Left lung (tissue), 4 donors: ENCODE measurements at regions not wholly inside any gene's neighbourhood (a gene's known extent, or its start where the extent isn't known, plus 50 kb on each side); places are given as distances from the start of the nearest gene placed in this dataset.

Experiments used
- ATAC-seq: fragments of 200-7000 bp; cut with Tn5 transposase; one replicate; pipeline ENCODE4 v1.9.1; 2020; ENCODE audit warnings: moderate library complexity
- DNase-seq, 4 donors: peaks; one replicate each; pipeline ENCODE4 v3.0.0-alpha.2; 2013 to 2020
- H3K27ac ChIP-seq, 2 donors: fragments of 200-600 bp; sonication (generic) in 1 of 2; one replicate each; pipeline versions ENCODE4 v1.5.0 to v1.8.0; 2020 to 2021
- H3K27me3 ChIP-seq, 2 donors: fragments of 200-600 bp; sonication (generic) in 1 of 2; one replicate each; pipeline versions ENCODE4 v1.5.0 to v1.8.0; 2020 to 2021
- H3K36me3 ChIP-seq, 2 donors: fragments of 200-600 bp; sonication (generic) in 1 of 2; one replicate each; pipeline versions ENCODE4 v1.5.0 to v1.8.0; 2020 to 2021
- H3K4me1 ChIP-seq, 2 donors: fragments of 200-600 bp; one replicate each; pipeline ENCODE4 v1.8.0; 2021
- H3K4me3 ChIP-seq, 2 donors: fragments of 200-600 bp; sonication (generic) in 1 of 2; one replicate each; pipeline versions ENCODE4 v1.5.0 to v1.8.0; 2020 to 2021; ENCODE audit warnings: mild to moderate bottlenecking in 1 of 2
- H3K9me3 ChIP-seq, 2 donors: fragments of 200-600 bp; sonication (generic) in 1 of 2; one replicate each; pipeline versions ENCODE4 v1.5.0 to v1.8.0; 2020 to 2021
- intact Hi-C, 2 donors: fragments of 100-400 bp; cut with DNase I; formaldehyde crosslinking; loops; one replicate each; pipeline versions ENCODE4 v1.11.2 to v1.14.2; 2022
- TF ChIP-seq, protein P1 (sequence below), 2 donors: fragments of 200-600 bp; sonication (generic) in 1 of 2; IDR thresholded peaks; one replicate each; pipeline versions ENCODE4 v1.5.0 to v1.8.0; 2021; ENCODE audit warnings: antibody characterized with exemption in 2 of 2
- donor health status: DM: no; HTN: yes; CAD: no.
- donor health status: DM: no; HTN: no; CAD: no.

DNA sequence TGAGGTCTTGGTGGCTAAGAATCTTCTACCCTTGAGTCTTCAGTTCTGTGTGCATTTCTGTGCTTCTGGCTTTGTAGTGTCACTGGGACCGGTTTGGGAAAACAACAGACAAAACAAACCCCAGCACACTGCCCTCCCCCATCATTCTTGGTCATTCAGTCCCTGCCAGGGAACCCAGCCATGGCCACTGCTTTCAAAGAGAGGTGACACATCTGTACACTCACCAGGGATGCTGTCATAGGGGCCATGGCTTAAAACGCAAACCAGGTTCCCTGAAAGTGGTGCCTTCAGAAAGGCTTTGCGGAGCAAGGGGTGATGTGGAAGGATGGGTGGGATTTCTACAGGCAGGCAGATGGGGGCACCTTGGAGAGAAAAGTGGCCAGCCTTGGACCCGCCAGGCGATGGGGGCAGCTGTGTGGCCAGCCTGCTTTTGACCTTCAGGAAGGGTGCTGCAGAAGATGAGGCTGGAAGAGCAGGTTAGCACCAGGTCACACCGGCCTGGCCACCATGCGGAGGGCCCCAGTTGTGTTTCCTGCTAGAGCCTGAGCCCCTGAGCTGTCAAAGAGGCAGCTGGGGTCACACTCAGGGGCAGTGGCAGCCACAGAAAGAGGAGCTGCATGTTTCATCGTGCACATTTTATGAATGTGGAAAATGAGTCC lies 101.3 kb downstream of the INHBB start:
- intact Hi-C loops: no loop called here
- no peaks in the 10 kb centered on the region for H3K9me3 ChIP-seq
- H3K36me3 ChIP-seq: no peaks in the 10 kb centered on the region
- peaks cover 12 to 30% of the 10 kb centered on the region in 2 donors for H3K27me3 ChIP-seq
- H3K27ac ChIP-seq: no peak overlapping the region
- DNase-seq (no peak), ATAC-seq (no peak)
- H3K4me3 ChIP-seq: no peak overlapping the region
- peaks cover 0 to 5% of the 10 kb centered on the region in 2 donors for H3K4me1 ChIP-seq
- TF ChIP-seq, protein P1, sequence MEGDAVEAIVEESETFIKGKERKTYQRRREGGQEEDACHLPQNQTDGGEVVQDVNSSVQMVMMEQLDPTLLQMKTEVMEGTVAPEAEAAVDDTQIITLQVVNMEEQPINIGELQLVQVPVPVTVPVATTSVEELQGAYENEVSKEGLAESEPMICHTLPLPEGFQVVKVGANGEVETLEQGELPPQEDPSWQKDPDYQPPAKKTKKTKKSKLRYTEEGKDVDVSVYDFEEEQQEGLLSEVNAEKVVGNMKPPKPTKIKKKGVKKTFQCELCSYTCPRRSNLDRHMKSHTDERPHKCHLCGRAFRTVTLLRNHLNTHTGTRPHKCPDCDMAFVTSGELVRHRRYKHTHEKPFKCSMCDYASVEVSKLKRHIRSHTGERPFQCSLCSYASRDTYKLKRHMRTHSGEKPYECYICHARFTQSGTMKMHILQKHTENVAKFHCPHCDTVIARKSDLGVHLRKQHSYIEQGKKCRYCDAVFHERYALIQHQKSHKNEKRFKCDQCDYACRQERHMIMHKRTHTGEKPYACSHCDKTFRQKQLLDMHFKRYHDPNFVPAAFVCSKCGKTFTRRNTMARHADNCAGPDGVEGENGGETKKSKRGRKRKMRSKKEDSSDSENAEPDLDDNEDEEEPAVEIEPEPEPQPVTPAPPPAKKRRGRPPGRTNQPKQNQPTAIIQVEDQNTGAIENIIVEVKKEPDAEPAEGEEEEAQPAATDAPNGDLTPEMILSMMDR (IDR thresholded peaks at IDR 0.05): no peak

DNA sequence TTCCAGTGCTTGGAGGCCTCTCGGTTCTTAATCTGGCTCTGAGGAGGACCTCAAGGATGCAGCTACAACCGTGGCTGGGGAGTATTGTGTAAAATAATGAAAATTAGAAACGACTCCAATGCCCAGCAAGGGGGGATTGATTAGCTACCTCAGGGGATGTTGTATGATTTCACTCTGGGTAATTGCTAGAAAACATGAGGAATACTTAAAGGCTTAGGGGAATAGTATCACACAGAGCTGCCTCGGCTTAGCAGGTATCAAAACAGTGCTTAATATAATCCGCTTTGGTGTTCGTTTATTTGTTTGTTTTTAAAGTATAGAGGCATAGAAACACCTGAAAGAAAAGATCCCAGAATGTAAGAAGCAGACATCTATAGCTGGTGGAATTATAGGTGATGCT lies 102.5 kb downstream of the INHBB start:
- Histone ChIP-seq H3K36me3 (no peaks in the 10 kb centered on the region), H3K27me3 (peaks cover under 1 to 18% of the 10 kb centered on the region in 2 donors), H3K4me1 (no peaks in the 10 kb centered on the region), H3K9me3 (no peaks in the 10 kb centered on the region), H3K27ac (no peak overlapping the region), H3K4me3 (no peak overlapping the region)
- TF ChIP-seq, protein P1 (IDR thresholded peaks at IDR 0.05): no peak
- intact Hi-C loops: no loop called here
- no peak for ATAC-seq
- DNase-seq: no peak

DNA sequence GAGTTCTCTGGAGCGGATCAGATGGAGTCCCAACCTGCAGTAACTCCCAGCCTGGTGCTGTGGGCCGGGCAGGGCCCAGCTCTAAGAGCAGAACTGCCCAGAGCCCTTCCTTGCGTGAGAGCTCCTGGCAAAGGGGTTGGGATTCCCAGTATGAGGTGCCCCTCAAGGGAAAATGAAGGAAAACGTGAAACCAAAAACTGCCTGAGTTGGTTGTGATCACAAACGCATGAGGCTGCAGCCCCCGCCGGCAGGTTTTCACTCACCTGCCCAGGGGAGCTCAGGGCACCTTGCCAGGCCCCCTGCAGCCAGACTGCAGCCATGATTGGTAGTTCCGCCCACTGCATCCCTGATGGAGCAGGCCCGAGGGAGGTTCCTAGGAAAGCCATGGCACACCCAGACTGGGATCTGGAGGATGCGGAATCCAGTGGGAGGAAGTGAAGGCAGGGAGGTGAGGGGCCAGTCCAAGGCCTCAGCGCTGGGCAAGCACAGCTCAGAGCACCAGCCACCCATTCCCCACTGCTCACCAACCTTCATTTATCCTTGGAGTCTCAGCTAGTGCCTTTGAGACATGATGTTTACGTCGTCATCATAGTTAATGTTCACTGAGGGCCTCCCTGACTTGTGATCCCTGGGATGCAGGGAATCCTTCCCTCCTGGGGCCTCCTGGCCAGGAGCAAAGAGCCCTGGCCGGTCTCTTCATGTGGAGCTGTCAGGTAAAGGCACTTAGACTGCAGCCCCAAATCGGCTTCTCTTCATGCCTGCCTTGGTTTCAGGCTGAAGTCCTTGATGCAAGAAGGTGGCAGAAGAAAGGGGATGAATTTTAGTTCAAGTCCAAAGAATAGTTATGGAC lies 103.2 kb downstream of the INHBB start:
- no peak overlapping the region for H3K27ac ChIP-seq
- intact Hi-C loops: no loop called here
- TF ChIP-seq, protein P1 (IDR thresholded peaks at IDR 0.05): no peak
- no peak for ATAC-seq
- H3K27me3 ChIP-seq: peaks cover 0 to 11% of the 10 kb centered on the region in 2 donors
- no peaks in the 10 kb centered on the region for H3K36me3 ChIP-seq
- no peak overlapping the region for H3K4me3 ChIP-seq
- no peaks in the 10 kb centered on the region for H3K4me1 ChIP-seq
- DNase-seq: no peak
- no peaks in the 10 kb centered on the region for H3K9me3 ChIP-seq

DNA sequence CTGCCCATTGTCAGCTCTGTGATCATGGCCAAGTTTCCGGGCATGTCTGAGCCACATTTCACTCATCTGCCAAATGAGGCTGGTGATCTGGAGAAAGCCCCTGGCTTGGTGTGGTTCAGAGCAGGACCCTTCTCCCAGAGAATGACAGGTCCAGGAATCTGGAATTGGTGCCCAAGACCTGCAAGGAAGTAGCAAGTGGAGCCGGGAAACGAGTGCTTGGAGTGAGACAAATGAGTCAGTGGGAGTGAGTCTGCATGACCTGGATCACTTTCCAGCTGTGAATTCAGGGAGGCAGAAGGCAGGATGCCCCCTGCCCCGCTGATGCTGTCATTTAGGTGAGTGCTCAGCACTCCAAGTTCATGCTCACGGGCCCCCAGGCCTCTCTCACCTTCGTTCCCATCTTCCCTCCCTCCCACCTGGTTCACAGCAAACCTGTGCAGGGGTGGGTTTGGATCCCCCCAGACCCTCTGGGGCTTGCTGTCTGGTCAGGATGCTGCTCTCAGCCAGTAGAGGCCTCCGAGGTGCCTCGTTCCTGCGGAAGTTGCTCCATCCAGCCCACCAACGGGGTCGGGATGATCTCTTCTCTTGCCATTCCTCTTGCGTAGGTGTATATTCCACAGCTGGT lies 104.4 kb downstream of the INHBB start:
- no peak for ATAC-seq
- no peaks in the 10 kb centered on the region for H3K9me3 ChIP-seq
- H3K4me3 ChIP-seq: no peak overlapping the region
- DNase-seq: no peak
- TF ChIP-seq, protein P1 (IDR thresholded peaks at IDR 0.05): no peak
- no peaks in the 10 kb centered on the region for H3K27me3 ChIP-seq
- intact Hi-C loops: no loop called here
- no peaks in the 10 kb centered on the region for H3K36me3 ChIP-seq
- no peak overlapping the region for H3K27ac ChIP-seq
- no peaks in the 10 kb centered on the region for H3K4me1 ChIP-seq

DNA sequence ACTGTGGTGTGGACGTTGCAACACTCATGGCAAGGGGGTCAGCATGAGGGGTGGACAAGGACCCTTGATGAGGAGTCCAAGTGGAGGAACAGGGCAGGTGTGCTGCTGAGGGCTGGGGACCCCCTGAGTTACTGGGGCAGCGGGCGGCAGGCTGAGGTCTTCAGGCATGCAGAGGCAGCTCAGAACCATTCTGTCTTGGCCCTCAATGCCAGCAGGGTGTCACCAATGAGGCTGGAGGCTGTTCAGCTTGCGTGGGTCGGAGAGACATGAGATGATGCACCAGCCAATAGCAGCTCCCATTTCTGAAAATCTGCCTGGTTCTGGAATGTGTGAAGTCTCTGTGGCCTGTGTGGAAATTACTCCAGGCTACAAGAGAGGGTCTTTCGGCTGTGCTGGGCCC lies 105.4 kb downstream of the INHBB start:
- Histone ChIP-seq H3K27me3 (no peaks in the 10 kb centered on the region), H3K36me3 (no peaks in the 10 kb centered on the region), H3K4me3 (no peak overlapping the region), H3K9me3 (no peaks in the 10 kb centered on the region), H3K27ac (no peak overlapping the region), H3K4me1 (no peaks in the 10 kb centered on the region)
- no peak for ATAC-seq
- DNase-seq: no peak
- intact Hi-C loops: no loop called here
- TF ChIP-seq, protein P1 (IDR thresholded peaks at IDR 0.05): no peak
